Endothelial cell of umbilical vein (primary cell): ENCODE measurements at regions not wholly inside any gene's neighbourhood (a gene's known extent, or its start where the extent isn't known, plus 50 kb on each side); places are given as distances from the start of the nearest gene placed in this dataset.
"Not testable (repeated sequence)": the region's sequence is repeated elsewhere in the genome, so short reads cannot be mapped to it uniquely, and the experiment has no call there.

ENCODE experiments used
- BruUV-seq: library from RNA; stranded (reverse); fragments of 400-500 nt; replicated peaks from 2 replicates; lab custom pipeline; 2021; lab: Mats Ljungman, UMichigan
- CTCF ChIA-PET: fragments of 300-600, 350-600 bp; sonication (Branson Sonifier 250); formaldehyde crosslinking; loops from one replicate; lab custom pipeline; 2021; ENCODE audit warnings: antibody characterized with exemption, inconsistent platforms; lab: Charles Lee
- POLR2A ChIA-PET: fragments of 300-600, 350-600 bp; sonication (Branson Sonifier 250); formaldehyde crosslinking; loops from one replicate; lab custom pipeline; 2021; ENCODE audit warnings: antibody characterized with exemption, inconsistent platforms; lab: Charles Lee
- DNase-seq: peaks from one replicate; pipeline ENCODE4 v3.0.0-alpha.2; 2011; ENCODE audit warnings: low read depth, low spot score
- FAIRE-seq: peaks from 2 replicates; lab custom pipeline; 2011; peaks lifted over from hg19 to GRCh38; lab: Jason Lieb, UNC
- H2AFZ ChIP-seq: 2 replicates; pipeline ENCODE4 v1.6.0; 2012; ENCODE audit warnings: low read depth, low read length, control low read depth, inconsistent platforms
- H3K27ac ChIP-seq: 2 replicates; pipeline ENCODE4 v1.5.1; 2011; ENCODE audit warnings: low read depth, mild to moderate bottlenecking, control low read depth, low read length, moderate library complexity; ENCODE audit not compliant: insufficient read depth
- H3K27me3 ChIP-seq, 2 experiments: 2 replicates each; pipeline versions ENCODE4 v1.6.0 to v1.6.1; 2011; ENCODE audit warnings: low read length in 2 of 2, mixed read lengths in 1 of 2; ENCODE audit not compliant: control insufficient read depth in 2 of 2, insufficient read depth in 2 of 2
- H3K36me3 ChIP-seq, 2 experiments: 2 replicates in 1 of 2; 3 replicates in 1 of 2; pipeline ENCODE4 v1.5.1; 2011; ENCODE audit warnings: low read length in 2 of 2, mild to moderate bottlenecking in 1 of 2, moderate library complexity in 1 of 2; ENCODE audit not compliant: control insufficient read depth in 2 of 2, insufficient read depth in 2 of 2; ENCODE audit errors: extremely low read depth in 1 of 2
- H3K4me1 ChIP-seq: 3 replicates; pipeline ENCODE4 v1.5.1; 2011; ENCODE audit warnings: mild to moderate bottlenecking, low read length; ENCODE audit not compliant: control insufficient read depth, insufficient read depth; ENCODE audit errors: extremely low read depth
- H3K4me2 ChIP-seq: 2 replicates; pipeline ENCODE4 v1.6.1; 2011; ENCODE audit warnings: low read length, control low read depth, mixed read lengths; ENCODE audit not compliant: insufficient read depth
- H3K4me3 ChIP-seq, 3 experiments: fragments of 200-600 bp in 1 of 3; sonication (generic), shearing (Covaris generic) in 1 of 3; replicated peaks in 1 of 3; 2 replicates each; pipeline ENCODE4 v1.5.1; 2011 to 2016; ENCODE audit warnings: control low read depth in 3 of 3, low read length in 3 of 3, mild to moderate bottlenecking in 2 of 3, inconsistent platforms in 1 of 3, low read depth in 1 of 3, moderate library complexity in 1 of 3; ENCODE audit not compliant: insufficient read depth in 1 of 3
- H3K79me2 ChIP-seq: 2 replicates; pipeline ENCODE4 v1.6.0; 2012; ENCODE audit warnings: low read length, inconsistent platforms; ENCODE audit not compliant: control insufficient read depth, insufficient read depth
- H3K9ac ChIP-seq: replicated peaks from 2 replicates; pipeline ENCODE3; 2011; ENCODE audit warnings: low read length, control low read depth; ENCODE audit not compliant: insufficient read depth; ENCODE audit errors: extremely low read depth
- H3K9me1 ChIP-seq: replicated peaks from 3 replicates; pipeline ENCODE4 v1.6.0; 2011; ENCODE audit warnings: mild to moderate bottlenecking, low read length; ENCODE audit not compliant: control insufficient read depth, insufficient read depth; ENCODE audit errors: extremely low read depth
- H3K9me3 ChIP-seq: replicated peaks from 2 replicates; pipeline ENCODE4 v1.5.1; 2012; ENCODE audit warnings: low read length, inconsistent platforms; ENCODE audit not compliant: control insufficient read depth, insufficient read depth
- H4K20me1 ChIP-seq: replicated peaks from 2 replicates; pipeline ENCODE3; 2011; ENCODE audit warnings: mild to moderate bottlenecking, low read length; ENCODE audit not compliant: control insufficient read depth, insufficient read depth; ENCODE audit errors: extremely low read depth
- EZH2 ChIP-seq: IDR thresholded peaks from 2 replicates; pipeline ENCODE4 v1.6.1; 2012; ENCODE audit warnings: borderline replicate concordance, low read depth, mild to moderate bottlenecking, moderate library complexity, low read length, inconsistent platforms; ENCODE audit not compliant: severe bottlenecking
- FOS ChIP-seq: IDR thresholded peaks from 2 replicates; pipeline ENCODE4 v1.6.1; 2011; ENCODE audit warnings: mild to moderate bottlenecking, low read length, moderate library complexity, borderline replicate concordance; ENCODE audit not compliant: insufficient read depth
- GATA2 ChIP-seq: IDR thresholded peaks from 2 replicates; pipeline ENCODE4 v1.7.0; 2011; ENCODE audit warnings: low read depth, mild to moderate bottlenecking, moderate library complexity, mixed read lengths, low read length; ENCODE audit not compliant: insufficient read length, insufficient read depth
- JUN ChIP-seq: IDR thresholded peaks from 2 replicates; pipeline ENCODE4 v1.6.1; 2011; ENCODE audit warnings: borderline replicate concordance, low read depth; ENCODE audit not compliant: insufficient read length, insufficient read depth
- MAX ChIP-seq: IDR thresholded peaks from 2 replicates; pipeline ENCODE4 v1.6.1; 2011; ENCODE audit not compliant: insufficient read depth, insufficient read length
- MYC ChIP-seq: IDR thresholded peaks from one replicate; pipeline ENCODE4 v1.6.1; 2011; ENCODE audit warnings: mild to moderate bottlenecking, low read depth, low read length
- POLR2A ChIP-seq: IDR thresholded peaks from 2 replicates; pipeline ENCODE4 v1.6.1; 2012; ENCODE audit warnings: low read depth, mild to moderate bottlenecking, control low read depth, low read length
- POLR2AphosphoS5 ChIP-seq: IDR thresholded peaks from 2 replicates; pipeline ENCODE4 v1.6.1; 2012; ENCODE audit warnings: low read depth, mild to moderate bottlenecking, control low read depth, low read length, moderate library complexity; ENCODE audit not compliant: insufficient read depth
- dilution Hi-C: fragments of 300-500 bp; cut with MboI; formaldehyde crosslinking; loops from one replicate; pipeline ENCODE4 v1.15.0; 2019; ENCODE audit warnings: low sequenced_read_pairs; ENCODE audit not compliant: extremely low pct_ligation_motif_present
- intact Hi-C: fragments of 100-400 bp; cut with micrococcal nuclease; formaldehyde crosslinking; loops from one replicate; pipeline ENCODE4 v1.10.0; 2022
- TF ChIP-seq, protein P1 (sequence below), 2 donors: IDR thresholded peaks; 1 replicate in 1 of 2; 2 replicates in 1 of 2; pipeline ENCODE4 v1.5.1; 2011; ENCODE audit warnings: low read length in 2 of 2, mild to moderate bottlenecking in 2 of 2, moderate library complexity in 2 of 2, control low read depth in 1 of 2, inconsistent platforms in 1 of 2, low read depth in 1 of 2; ENCODE audit not compliant: insufficient read depth in 1 of 2; ENCODE audit errors: extremely low read depth in 1 of 2

GRCh38 chr10:121379013-121379412, 219.2 kb downstream of the FGFR2 start:
- dilution Hi-C loops: no loop called here
- no peaks in the 10 kb centered on the region for H3K79me2 ChIP-seq
- BruUV-seq: no TSS peak
- no peaks in the 10 kb centered on the region for H3K9me1 ChIP-seq
- no peaks in the 10 kb centered on the region for H3K36me3 ChIP-seq
- no peaks in the 10 kb centered on the region for H3K27me3 ChIP-seq
- H4K20me1 ChIP-seq: no peaks in the 10 kb centered on the region
- DNase-seq (no peak), FAIRE-seq (no peak)
- no peak overlapping the region for H3K4me3 ChIP-seq
- CTCF ChIA-PET: no interaction called here
- H3K9me3 ChIP-seq: peaks cover 2% of the 10 kb centered on the region
- intact Hi-C loops: no loop called here
- no peak overlapping the region for H3K27ac ChIP-seq
- POLR2A ChIA-PET: no interaction called here
- H2AFZ ChIP-seq: no peak overlapping the region
- H3K9ac ChIP-seq: no peak overlapping the region
- no peak overlapping the region for H3K4me2 ChIP-seq
- no peaks in the 10 kb centered on the region for H3K4me1 ChIP-seq
- TF ChIP-seq EZH2: no peak
- TF ChIP-seq MYC: no peak
- TF ChIP-seq JUN: no peak
- TF ChIP-seq GATA2: no peak

- Histone ChIP-seq H3K4me3 (no peak overlapping the region), H3K36me3 (no peaks in the 10 kb centered on the region), H3K27ac (no peak overlapping the region), H3K27me3 (no peaks in the 10 kb centered on the region), H4K20me1 (no peaks in the 10 kb centered on the region), H2AFZ (no peak overlapping the region), H3K9ac (no peak overlapping the region), H3K9me3 (peaks cover 2% of the 10 kb centered on the region), H3K9me1 (no peaks in the 10 kb centered on the region), H3K4me2 (no peak overlapping the region), H3K4me1 (no peaks in the 10 kb centered on the region), H3K79me2 (no peaks in the 10 kb centered on the region)
- DNase-seq (no peak), FAIRE-seq (no peak)
- ChIA-PET POLR2A (no interaction called here), CTCF (no interaction called here)
- intact Hi-C loops: no loop called here
- BruUV-seq: no TSS peak
- dilution Hi-C loops: no loop called here
- TF ChIP-seq JUN (no peak), POLR2AphosphoS5 (no peak), POLR2A (no peak), GATA2 (no peak), EZH2 (no peak), MYC (no peak), MAX (no peak), FOS (no peak)
- TF ChIP-seq, protein P1, sequence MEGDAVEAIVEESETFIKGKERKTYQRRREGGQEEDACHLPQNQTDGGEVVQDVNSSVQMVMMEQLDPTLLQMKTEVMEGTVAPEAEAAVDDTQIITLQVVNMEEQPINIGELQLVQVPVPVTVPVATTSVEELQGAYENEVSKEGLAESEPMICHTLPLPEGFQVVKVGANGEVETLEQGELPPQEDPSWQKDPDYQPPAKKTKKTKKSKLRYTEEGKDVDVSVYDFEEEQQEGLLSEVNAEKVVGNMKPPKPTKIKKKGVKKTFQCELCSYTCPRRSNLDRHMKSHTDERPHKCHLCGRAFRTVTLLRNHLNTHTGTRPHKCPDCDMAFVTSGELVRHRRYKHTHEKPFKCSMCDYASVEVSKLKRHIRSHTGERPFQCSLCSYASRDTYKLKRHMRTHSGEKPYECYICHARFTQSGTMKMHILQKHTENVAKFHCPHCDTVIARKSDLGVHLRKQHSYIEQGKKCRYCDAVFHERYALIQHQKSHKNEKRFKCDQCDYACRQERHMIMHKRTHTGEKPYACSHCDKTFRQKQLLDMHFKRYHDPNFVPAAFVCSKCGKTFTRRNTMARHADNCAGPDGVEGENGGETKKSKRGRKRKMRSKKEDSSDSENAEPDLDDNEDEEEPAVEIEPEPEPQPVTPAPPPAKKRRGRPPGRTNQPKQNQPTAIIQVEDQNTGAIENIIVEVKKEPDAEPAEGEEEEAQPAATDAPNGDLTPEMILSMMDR (IDR thresholded peaks at IDR 0.05; ENCODE audit: extremely low read depth in 1 of 2, insufficient read depth in 1 of 2, low read depth in 1 of 2, low read length in 2 of 2): no peak
Observed at GRCh38 chr10:121380211-121380610, 218.0 kb downstream of the FGFR2 start.

GRCh38 chr10:121382029-121382520, 216.2 kb downstream of the FGFR2 start:
- CTCF ChIA-PET, intact Hi-C loops, FAIRE-seq, H3K4me1 ChIP-seq, H4K20me1 ChIP-seq, POLR2A ChIA-PET, H3K36me3 ChIP-seq, H3K4me3 ChIP-seq, dilution Hi-C loops, H2AFZ ChIP-seq, H3K79me2 ChIP-seq, H3K4me2 ChIP-seq, DNase-seq, H3K9me3 ChIP-seq, H3K9ac ChIP-seq, BruUV-seq, H3K27ac ChIP-seq, H3K27me3 ChIP-seq, H3K9me1 ChIP-seq: not testable (repeated sequence)
